ENCODE measurements at regions not wholly inside any gene's neighbourhood (a gene's known extent, or its start where the extent isn't known, plus 50 kb on each side); places are given as distances from the start of the nearest gene placed in this dataset.

DNA sequence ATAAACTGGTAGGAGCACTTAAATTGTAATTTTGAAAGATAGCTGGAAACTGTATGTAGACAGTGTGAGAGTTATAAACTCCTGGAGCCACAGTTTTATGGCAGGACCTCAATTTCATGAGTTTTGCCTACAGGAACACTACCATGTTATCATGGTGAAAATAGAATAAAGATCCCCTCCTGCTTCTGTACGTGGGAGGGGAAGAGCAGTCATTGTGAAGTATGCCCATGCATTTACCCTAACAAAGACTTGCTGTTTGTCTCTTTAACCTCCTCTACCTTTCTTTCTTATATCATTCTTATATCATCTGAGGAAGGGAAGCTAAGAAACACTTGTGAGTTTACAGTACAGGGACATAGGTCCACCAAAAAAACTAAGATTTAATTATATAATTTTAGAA, 327.0 kb downstream of the PCDH10 start:
- TF ChIP-seq, protein P1, sequence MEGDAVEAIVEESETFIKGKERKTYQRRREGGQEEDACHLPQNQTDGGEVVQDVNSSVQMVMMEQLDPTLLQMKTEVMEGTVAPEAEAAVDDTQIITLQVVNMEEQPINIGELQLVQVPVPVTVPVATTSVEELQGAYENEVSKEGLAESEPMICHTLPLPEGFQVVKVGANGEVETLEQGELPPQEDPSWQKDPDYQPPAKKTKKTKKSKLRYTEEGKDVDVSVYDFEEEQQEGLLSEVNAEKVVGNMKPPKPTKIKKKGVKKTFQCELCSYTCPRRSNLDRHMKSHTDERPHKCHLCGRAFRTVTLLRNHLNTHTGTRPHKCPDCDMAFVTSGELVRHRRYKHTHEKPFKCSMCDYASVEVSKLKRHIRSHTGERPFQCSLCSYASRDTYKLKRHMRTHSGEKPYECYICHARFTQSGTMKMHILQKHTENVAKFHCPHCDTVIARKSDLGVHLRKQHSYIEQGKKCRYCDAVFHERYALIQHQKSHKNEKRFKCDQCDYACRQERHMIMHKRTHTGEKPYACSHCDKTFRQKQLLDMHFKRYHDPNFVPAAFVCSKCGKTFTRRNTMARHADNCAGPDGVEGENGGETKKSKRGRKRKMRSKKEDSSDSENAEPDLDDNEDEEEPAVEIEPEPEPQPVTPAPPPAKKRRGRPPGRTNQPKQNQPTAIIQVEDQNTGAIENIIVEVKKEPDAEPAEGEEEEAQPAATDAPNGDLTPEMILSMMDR (IDR thresholded peaks at IDR 0.05), result no peak
- TF ChIP-seq POLR2A (IDR thresholded peaks at IDR 0.05), result no peak
